Breast epithelium (tissue), 4 donors: ENCODE measurements at regions not wholly inside any gene's neighbourhood (a gene's known extent, or its start where the extent isn't known, plus 50 kb on each side); places are given as distances from the start of the nearest gene placed in this dataset.
A peak's percentile ranks its signal among the peaks of the same experiment; 100 is the strongest.

Experiments
- DNase-seq, 2 donors: peaks; one replicate each; pipeline ENCODE4 v3.0.0-alpha.2; 2019; ENCODE audit warnings: low spot score in 2 of 2
- H3K27ac ChIP-seq, 2 donors: fragments of 200-600 bp; sonication (generic) in 1 of 2; one replicate each; pipeline ENCODE4 v1.5.1; 2016 to 2019; ENCODE audit warnings: mild to moderate bottlenecking in 1 of 2
- H3K27me3 ChIP-seq, 2 donors: fragments of 200-600 bp; sonication (generic) in 1 of 2; one replicate each; pipeline versions ENCODE4 v1.5.1 to v1.6.0; 2017 to 2019; ENCODE audit warnings: control low read depth in 1 of 2, mild to moderate bottlenecking in 1 of 2
- H3K36me3 ChIP-seq: fragments of 200-600 bp; one replicate; pipeline ENCODE4 v1.5.1; 2019
- H3K4me1 ChIP-seq, 2 donors: fragments of 200-600 bp; sonication (generic); one replicate each; pipeline ENCODE4 v1.5.1; 2016 to 2019; ENCODE audit warnings: control low read depth in 1 of 2
- H3K4me3 ChIP-seq, 3 donors: fragments of 200-600 bp; sonication (generic); 1 replicate in 2 of 3; 2 replicates in 1 of 3; pipeline ENCODE4 v1.5.1; 2016 to 2019; ENCODE audit warnings: mild to moderate bottlenecking in 3 of 3, moderate library complexity in 2 of 3
- H3K9me3 ChIP-seq, 2 donors: fragments of 200-600 bp; sonication (generic) in 1 of 2; one replicate each; pipeline ENCODE4 v1.5.1; 2016 to 2019; ENCODE audit warnings: control low read depth in 1 of 2
- POLR2A ChIP-seq: fragments of 450-650 bp; IDR thresholded peaks from one replicate; pipeline ENCODE4 v1.6.1; 2016; ENCODE audit warnings: antibody characterized with exemption, mild to moderate bottlenecking, moderate library complexity
- POLR2AphosphoS5 ChIP-seq, 3 donors: sonication (generic); formaldehyde crosslinking; IDR thresholded peaks; one replicate each; pipeline ENCODE4 v1.6.1; 2017; ENCODE audit warnings: antibody characterized with exemption in 3 of 3
- intact Hi-C: fragments of 100-400 bp; cut with DNase I; formaldehyde crosslinking; loops from one replicate; pipeline ENCODE4 v1.15.1; 2023; ENCODE audit warnings: low total_unique reads
- TF ChIP-seq, protein P1 (sequence below), 3 donors: fragments of 450-650 bp; IDR thresholded peaks; one replicate each; pipeline ENCODE4 v1.5.1; 2016 to 2017; ENCODE audit warnings: antibody characterized with exemption in 3 of 3, mild to moderate bottlenecking in 3 of 3, moderate library complexity in 3 of 3

DNA sequence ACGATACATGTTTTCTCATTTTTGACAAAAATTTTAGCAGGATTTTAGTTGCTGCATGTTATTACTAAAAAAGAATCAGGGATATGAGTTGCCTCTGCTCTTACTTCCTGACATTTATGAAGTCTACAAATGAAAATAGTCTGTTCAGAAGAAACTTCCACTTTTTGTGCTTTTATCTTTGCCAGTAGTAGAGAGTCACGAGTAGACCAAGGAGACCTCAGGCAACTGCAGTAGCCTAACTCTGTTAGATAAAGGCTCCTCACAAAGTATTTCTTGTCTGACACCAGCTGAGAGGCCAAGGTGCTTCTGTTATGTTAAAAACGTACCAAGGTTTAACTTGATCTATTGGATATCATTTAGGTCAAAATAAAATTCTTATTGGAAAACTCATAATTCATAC is 333.9 kb downstream of the NR2F1-AS1 start:
- Histone ChIP-seq H3K4me1 (peaks cover 0 to 3% of the 10 kb centered on the region in 2 donors), H3K4me3 (no peak overlapping the region), H3K9me3 (no peaks in the 10 kb centered on the region), H3K27me3 (no peaks in the 10 kb centered on the region), H3K27ac (peak overlapping the region in 1 of 2 donors; percentile 56), H3K36me3 (no peaks in the 10 kb centered on the region)
- intact Hi-C loops: no loop called here
- DNase-seq: no peak
- no peak for TF ChIP-seq POLR2AphosphoS5 (IDR thresholded peaks at IDR 0.05)
- TF ChIP-seq POLR2A: no peak
- TF ChIP-seq, protein P1, sequence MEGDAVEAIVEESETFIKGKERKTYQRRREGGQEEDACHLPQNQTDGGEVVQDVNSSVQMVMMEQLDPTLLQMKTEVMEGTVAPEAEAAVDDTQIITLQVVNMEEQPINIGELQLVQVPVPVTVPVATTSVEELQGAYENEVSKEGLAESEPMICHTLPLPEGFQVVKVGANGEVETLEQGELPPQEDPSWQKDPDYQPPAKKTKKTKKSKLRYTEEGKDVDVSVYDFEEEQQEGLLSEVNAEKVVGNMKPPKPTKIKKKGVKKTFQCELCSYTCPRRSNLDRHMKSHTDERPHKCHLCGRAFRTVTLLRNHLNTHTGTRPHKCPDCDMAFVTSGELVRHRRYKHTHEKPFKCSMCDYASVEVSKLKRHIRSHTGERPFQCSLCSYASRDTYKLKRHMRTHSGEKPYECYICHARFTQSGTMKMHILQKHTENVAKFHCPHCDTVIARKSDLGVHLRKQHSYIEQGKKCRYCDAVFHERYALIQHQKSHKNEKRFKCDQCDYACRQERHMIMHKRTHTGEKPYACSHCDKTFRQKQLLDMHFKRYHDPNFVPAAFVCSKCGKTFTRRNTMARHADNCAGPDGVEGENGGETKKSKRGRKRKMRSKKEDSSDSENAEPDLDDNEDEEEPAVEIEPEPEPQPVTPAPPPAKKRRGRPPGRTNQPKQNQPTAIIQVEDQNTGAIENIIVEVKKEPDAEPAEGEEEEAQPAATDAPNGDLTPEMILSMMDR (IDR thresholded peaks at IDR 0.05): no peak

DNA sequence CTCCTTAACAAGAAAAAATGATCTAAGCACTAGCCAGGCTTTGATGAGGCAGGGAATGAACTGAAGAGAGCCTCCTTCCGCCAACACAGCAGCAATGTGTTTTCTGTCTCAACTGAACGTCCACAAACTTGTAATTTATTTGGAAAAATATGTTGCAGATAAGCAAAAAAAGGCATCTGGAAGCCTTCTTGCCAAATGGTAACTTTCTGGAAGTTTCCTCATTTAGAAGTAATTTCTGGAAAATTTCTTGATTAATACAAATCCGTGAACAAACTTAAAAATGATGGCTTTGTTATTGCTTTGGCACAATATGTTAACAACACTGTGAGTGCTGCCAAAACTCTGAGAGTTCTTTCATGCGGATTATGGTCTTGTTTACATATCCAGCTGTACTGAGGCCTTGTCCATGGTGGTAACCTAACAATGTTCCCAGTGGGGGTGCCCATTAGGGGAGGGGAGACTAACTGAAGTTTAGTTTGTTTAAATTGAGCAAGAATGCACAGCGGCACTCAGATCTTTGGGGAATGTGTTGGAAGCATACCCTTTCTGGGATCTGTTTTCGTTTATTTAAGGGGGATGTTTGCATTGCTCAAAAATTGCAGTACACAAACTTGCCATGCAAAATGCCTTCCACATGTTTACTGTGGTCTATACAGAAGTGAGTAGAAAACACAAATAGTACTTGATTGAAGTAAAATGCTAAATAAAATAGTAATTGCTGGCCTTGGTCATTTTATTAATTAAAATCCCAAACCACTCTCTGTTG is 334.7 kb downstream of the NR2F1-AS1 start:
- TF ChIP-seq, protein P1 (IDR thresholded peaks at IDR 0.05): no peak
- TF ChIP-seq POLR2AphosphoS5 (IDR thresholded peaks at IDR 0.05): peak in 1 of 3 donors; percentile 54
- no peak for TF ChIP-seq POLR2A
- no peaks in the 10 kb centered on the region for H3K36me3 ChIP-seq
- H3K27ac ChIP-seq: peak overlapping the region; percentile 5 to 60
- H3K27me3 ChIP-seq: no peaks in the 10 kb centered on the region
- no peak overlapping the region for H3K4me3 ChIP-seq
- no peaks in the 10 kb centered on the region for H3K9me3 ChIP-seq
- DNase-seq: no peak
- H3K4me1 ChIP-seq: peaks cover 0 to 3% of the 10 kb centered on the region in 2 donors
- intact Hi-C loops: no loop called here

DNA sequence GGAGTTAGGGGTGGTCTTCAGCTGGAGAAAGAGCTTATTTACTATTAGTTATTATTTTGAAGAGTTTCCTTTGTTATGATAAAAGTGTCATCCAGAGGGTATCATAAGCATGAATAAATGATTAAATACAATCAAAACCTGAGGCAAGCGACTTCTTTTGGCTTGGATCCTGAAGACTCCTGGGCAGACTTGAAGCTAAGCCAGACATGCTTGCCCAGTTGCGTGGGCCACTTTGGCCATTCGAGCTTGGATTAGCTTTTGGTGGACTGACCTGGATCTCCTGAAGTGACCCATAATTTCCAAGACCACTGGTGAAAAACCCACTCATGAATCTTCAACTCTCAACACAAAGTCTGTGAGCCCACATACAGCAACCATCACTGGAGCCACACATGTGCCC is 335.8 kb downstream of the NR2F1-AS1 start:
- Histone ChIP-seq H3K27ac (peak overlapping the region; percentile 5 to 60), H3K27me3 (no peaks in the 10 kb centered on the region), H3K4me3 (no peak overlapping the region), H3K9me3 (no peaks in the 10 kb centered on the region), H3K4me1 (peaks cover 0 to 3% of the 10 kb centered on the region in 2 donors), H3K36me3 (no peaks in the 10 kb centered on the region)
- TF ChIP-seq, protein P1 (IDR thresholded peaks at IDR 0.05): no peak
- TF ChIP-seq POLR2A (no peak), POLR2AphosphoS5 (IDR thresholded peaks at IDR 0.05) (no peak)
- no peak for DNase-seq
- intact Hi-C loops: no loop called here

DNA sequence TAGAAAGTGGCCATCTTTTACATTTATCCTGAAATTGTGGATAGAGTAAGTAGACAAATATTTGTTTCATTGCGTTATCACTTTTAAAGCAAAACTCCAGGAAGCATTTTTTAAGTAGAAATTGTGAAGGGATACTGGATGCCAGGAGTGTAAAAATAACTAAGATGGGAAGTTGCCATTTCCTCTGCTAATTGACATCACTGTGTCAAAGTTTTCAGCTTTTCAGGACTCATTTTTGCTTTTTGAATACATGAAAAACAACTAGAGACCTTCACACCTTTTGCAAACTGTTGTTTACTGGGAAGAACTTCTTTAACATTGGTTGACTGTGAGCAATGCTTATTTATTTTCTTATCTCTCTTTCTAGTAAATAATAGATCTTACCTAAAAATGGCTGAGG is 337.5 kb downstream of the NR2F1-AS1 start:
- intact Hi-C loops: no loop called here
- Histone ChIP-seq H3K9me3 (no peaks in the 10 kb centered on the region), H3K36me3 (no peaks in the 10 kb centered on the region), H3K4me1 (no peaks in the 10 kb centered on the region), H3K27ac (no peak overlapping the region), H3K27me3 (no peaks in the 10 kb centered on the region), H3K4me3 (no peak overlapping the region)
- DNase-seq: no peak
- TF ChIP-seq POLR2A: no peak
- TF ChIP-seq, protein P1 (IDR thresholded peaks at IDR 0.05): no peak
- no peak for TF ChIP-seq POLR2AphosphoS5 (IDR thresholded peaks at IDR 0.05)

DNA sequence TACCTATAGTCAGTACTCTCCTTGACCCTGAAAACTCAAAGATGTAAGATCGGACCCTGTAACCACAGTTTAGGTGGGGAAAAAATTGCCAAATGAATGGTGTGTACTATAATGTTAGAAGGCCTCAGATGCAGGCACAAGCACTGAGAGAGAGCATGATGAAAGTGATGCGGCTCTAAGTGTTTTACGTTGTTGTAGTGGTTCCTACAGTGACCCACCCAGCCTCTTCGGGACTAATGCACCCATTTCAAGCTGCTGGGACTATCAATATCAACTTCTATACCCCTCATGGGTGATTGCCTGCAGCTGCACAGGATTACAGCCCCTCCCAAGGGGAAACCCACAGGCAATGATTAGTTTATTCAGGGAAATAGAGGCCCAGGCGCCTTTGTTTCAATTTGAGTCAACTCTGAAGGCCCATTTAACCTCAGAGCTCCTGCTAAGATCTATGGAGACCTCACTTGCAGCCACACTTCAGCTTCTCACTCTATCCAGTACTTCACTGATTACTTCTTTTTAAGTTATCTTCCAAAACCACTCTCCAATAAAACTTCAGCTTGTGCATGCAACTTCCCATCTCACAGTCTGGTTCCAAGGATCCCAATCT is 340.7 kb downstream of the NR2F1-AS1 start:
- Histone ChIP-seq H3K27me3 (no peaks in the 10 kb centered on the region), H3K9me3 (no peaks in the 10 kb centered on the region), H3K4me1 (no peaks in the 10 kb centered on the region), H3K27ac (no peak overlapping the region), H3K4me3 (no peak overlapping the region), H3K36me3 (no peaks in the 10 kb centered on the region)
- no peak for DNase-seq
- intact Hi-C loops: no loop called here
- TF ChIP-seq POLR2A (no peak), POLR2AphosphoS5 (IDR thresholded peaks at IDR 0.05) (no peak)
- TF ChIP-seq, protein P1 (IDR thresholded peaks at IDR 0.05): no peak
